Heart left ventricle (tissue), 13 donors: ENCODE measurements at regions not wholly inside any gene's neighbourhood (a gene's known extent, or its start where the extent isn't known, plus 50 kb on each side); places are given as distances from the start of the nearest gene placed in this dataset.

Experiments
- CTCF ChIP-seq, 12 donors: fragments of 200-600 bp; sonication (generic) in 4 of 12; IDR thresholded peaks; one replicate each; pipeline versions ENCODE4 v1.5.0 to v1.8.0; 2018 to 2022; ENCODE audit warnings: antibody characterized with exemption in 12 of 12, mild to moderate bottlenecking in 5 of 12
- POLR2A ChIP-seq, 2 donors: fragments of 450-650 bp; IDR thresholded peaks; one replicate each; pipeline ENCODE4 v1.6.1; 2017; ENCODE audit warnings: antibody characterized with exemption in 2 of 2, mild to moderate bottlenecking in 2 of 2, moderate library complexity in 2 of 2
- donor health status: ischemic (EF 13 %, LVEDD 7.1; RV severe dilation, severe dysfunction).
- donor health status: DM: no; HTN: yes; CAD: no.
- donor health status: DM: no; HTN: no; CAD: no.
- donor health status: ischemic (EF 25% LVEDD 6.9; RV normal size, moderate dysfunction).
- donor health status: ischemic (EF 25% LVEDD 5.7; RV mildly dilated, moderate dysfunction).
- donor health status: ischemic (EF 35%, LVEDD 5.7; RV mildly dilated, moderate dysfunction).
- donor health status: nonischemic (EF 11% LVEDD 7.7; RV severe dilation, severe dysfunction).
- donor health status: DM: yes; HTN: yes; CAD: no.
- donor health status: PGD.
- donor health status: ischemic (EF 29% LVEDD 5.4; RV normal size, mild dysfunction).
- donor health status: nonischemic (EF 23%, LVEDD 6.1; RV moderate dilation, normal function).

- no peak for TF ChIP-seq CTCF (IDR thresholded peaks at IDR 0.05)
- no peak for TF ChIP-seq POLR2A (IDR thresholded peaks at IDR 0.05)
Measured at GRCh38 chr5:62778316-62779009, 199.8 kb downstream of the LRRC70 start.
